AG04449 (cell line): ENCODE measurements at regions not wholly inside any gene's neighbourhood (a gene's known extent, or its start where the extent isn't known, plus 50 kb on each side); places are given as distances from the start of the nearest gene placed in this dataset.

ENCODE experiments used
- CTCF ChIA-PET: fragments of 350-600 bp; formaldehyde crosslinking; extraction: SDS; loops from one replicate; lab custom pipeline; 2021; ENCODE audit warnings: antibody characterized with exemption; lab: Yijun Ruan, JAX
- POLR2A ChIA-PET: fragments of 400-600, 350-600 bp; formaldehyde crosslinking; extraction: SDS; loops from one replicate; lab custom pipeline; 2020; ENCODE audit warnings: antibody characterized with exemption, inconsistent platforms; lab: Yijun Ruan, JAX
- DNase-seq: peaks from one replicate; pipeline ENCODE4 v3.0.0-alpha.2; 2010; ENCODE audit warnings: low read depth, low spot score
- H3K4me3 ChIP-seq: 2 replicates; pipeline ENCODE4 v1.5.1; 2011; ENCODE audit warnings: low read depth, mild to moderate bottlenecking, control low read depth, low read length
- TF ChIP-seq, protein P1 (sequence below): IDR thresholded peaks from one replicate; pipeline ENCODE4 v1.5.1; 2011; ENCODE audit warnings: mild to moderate bottlenecking, moderate library complexity, low read length, control low read depth, inconsistent platforms; ENCODE audit not compliant: insufficient read depth; ENCODE audit errors: missing control alignments

GRCh38 chr1:58255192-58255591, 291.3 kb downstream of the OMA1 start:
- no peak for DNase-seq
- CTCF ChIA-PET = no interaction called here
- POLR2A ChIA-PET = no interaction called here
- TF ChIP-seq, protein P1, sequence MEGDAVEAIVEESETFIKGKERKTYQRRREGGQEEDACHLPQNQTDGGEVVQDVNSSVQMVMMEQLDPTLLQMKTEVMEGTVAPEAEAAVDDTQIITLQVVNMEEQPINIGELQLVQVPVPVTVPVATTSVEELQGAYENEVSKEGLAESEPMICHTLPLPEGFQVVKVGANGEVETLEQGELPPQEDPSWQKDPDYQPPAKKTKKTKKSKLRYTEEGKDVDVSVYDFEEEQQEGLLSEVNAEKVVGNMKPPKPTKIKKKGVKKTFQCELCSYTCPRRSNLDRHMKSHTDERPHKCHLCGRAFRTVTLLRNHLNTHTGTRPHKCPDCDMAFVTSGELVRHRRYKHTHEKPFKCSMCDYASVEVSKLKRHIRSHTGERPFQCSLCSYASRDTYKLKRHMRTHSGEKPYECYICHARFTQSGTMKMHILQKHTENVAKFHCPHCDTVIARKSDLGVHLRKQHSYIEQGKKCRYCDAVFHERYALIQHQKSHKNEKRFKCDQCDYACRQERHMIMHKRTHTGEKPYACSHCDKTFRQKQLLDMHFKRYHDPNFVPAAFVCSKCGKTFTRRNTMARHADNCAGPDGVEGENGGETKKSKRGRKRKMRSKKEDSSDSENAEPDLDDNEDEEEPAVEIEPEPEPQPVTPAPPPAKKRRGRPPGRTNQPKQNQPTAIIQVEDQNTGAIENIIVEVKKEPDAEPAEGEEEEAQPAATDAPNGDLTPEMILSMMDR = no peak
- H3K4me3 ChIP-seq = no peak overlapping the region

- POLR2A ChIA-PET = no interaction called here
- TF ChIP-seq, protein P1 = peak; percentile 14
- no peak for DNase-seq
- CTCF ChIA-PET = no interaction called here
- no peak overlapping the region for H3K4me3 ChIP-seq
Observed at GRCh38 chr1:58251430-58252073, 295.0 kb downstream of the OMA1 start.

DNA sequence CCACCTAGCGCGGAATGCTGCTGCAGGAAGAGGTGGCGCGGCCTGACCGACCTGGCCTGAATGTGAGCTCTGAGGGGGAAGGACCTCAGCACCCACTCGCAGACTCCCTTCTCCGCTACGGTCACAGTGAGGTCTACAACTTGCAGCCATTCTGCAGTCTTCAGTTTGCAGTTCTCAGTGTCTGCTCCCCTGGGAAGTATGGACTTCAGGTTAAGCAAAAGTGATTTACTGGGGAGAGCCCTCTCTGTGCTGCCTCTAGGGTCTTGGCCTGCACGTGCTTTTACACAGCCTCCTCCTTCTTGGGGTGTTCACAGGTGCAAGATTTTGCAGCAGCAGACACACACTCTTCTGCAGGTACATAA, 296.0 kb downstream of the OMA1 start:
- ChIA-PET CTCF (no interaction called here), POLR2A (no interaction called here)
- no peak for DNase-seq
- no peak overlapping the region for H3K4me3 ChIP-seq
- TF ChIP-seq, protein P1 = no peak

DNA sequence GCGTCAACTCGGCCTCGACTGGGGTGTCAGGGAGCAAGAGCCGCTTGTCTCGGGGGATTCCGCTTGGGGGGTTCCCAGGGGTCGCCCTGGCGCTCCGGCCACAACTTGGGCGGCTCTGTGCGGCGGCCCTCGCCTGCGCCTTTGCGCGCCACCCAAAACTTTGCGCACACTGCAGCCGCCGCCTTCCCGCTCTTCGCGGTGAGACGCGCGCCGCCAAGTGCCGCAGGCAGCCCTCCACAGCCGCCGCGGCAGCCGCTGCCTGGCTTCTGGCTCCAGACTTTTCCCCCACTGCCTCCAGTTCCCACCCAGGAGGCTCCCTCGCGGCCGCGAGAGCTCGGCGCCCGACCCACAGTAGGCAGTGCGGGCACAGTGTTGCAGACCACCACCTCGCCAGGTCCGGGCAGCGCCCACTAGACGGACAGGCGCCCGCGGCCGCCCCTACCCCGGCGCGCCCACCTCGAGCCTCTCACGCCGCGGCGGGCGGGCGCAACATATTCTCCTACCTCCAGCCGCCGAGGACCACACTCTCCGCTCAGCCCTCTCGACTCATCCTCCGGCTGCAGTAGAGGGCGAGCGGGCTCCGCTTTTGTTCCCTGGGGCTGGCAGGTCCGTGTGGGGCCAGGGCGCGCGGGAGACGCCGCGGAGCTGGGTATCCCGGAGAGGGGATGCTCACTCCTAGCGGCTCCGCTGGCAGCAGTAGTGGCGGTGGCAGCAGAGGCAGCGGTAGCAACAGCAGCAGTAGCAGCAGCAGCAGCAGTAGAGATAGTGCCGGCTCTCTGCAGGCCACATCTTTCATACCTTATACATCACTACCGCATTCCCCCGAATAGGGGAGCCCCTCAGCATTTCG, 296.6 kb downstream of the OMA1 start:
- TF ChIP-seq, protein P1 = no peak
- CTCF ChIA-PET = no interaction called here
- POLR2A ChIA-PET = no interaction called here
- H3K4me3 ChIP-seq = peak overlapping the region; percentile 46
- DNase-seq = no peak

DNA sequence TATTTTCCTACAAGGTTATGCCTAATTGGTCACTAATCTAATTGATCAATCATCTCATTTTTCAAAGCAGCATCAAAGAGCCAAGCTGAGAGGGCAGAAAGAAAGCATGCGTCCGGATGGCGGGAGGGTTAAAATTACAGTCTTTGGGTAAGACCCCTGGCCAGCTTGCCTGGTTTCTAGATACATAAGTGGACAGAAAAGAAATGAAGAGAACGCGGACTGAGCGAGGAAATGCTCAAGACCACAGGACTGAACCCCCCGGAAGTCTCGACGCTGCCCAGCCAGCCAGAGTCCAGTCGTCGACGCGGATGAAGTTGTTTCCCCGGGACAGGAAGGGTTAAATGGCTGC, 297.2 kb downstream of the OMA1 start:
- DNase-seq = no peak
- H3K4me3 ChIP-seq = no peak overlapping the region
- TF ChIP-seq, protein P1 = no peak
- ChIA-PET POLR2A (no interaction called here), CTCF (no interaction called here)

GRCh38 chr1:58248791-58249190, 297.7 kb downstream of the OMA1 start:
- CTCF ChIA-PET = no interaction called here
- TF ChIP-seq, protein P1 = no peak
- no peak for DNase-seq
- H3K4me3 ChIP-seq = no peak overlapping the region
- POLR2A ChIA-PET = no interaction called here
